Mammary epithelial cell (primary cell): ENCODE measurements at regions not wholly inside any gene's neighbourhood (a gene's known extent, or its start where the extent isn't known, plus 50 kb on each side); places are given as distances from the start of the nearest gene placed in this dataset.

Experiments used
- EZH2 ChIP-seq: IDR thresholded peaks from 2 replicates; pipeline ENCODE4 v1.6.1; 2012; ENCODE audit warnings: low read length, inconsistent platforms, borderline replicate concordance
- TF ChIP-seq, protein P1 (sequence below), 2 donors: IDR thresholded peaks in 1 of 2; conservative IDR thresholded peaks in 1 of 2; 2 replicates each; pipeline ENCODE4 v1.5.1; 2011 to 2012; ENCODE audit warnings: inconsistent platforms in 2 of 2, low read length in 2 of 2, mild to moderate bottlenecking in 2 of 2, control low read depth in 1 of 2, low read depth in 1 of 2; ENCODE audit not compliant: insufficient read depth in 1 of 2; ENCODE audit errors: extremely low read depth in 1 of 2

DNA sequence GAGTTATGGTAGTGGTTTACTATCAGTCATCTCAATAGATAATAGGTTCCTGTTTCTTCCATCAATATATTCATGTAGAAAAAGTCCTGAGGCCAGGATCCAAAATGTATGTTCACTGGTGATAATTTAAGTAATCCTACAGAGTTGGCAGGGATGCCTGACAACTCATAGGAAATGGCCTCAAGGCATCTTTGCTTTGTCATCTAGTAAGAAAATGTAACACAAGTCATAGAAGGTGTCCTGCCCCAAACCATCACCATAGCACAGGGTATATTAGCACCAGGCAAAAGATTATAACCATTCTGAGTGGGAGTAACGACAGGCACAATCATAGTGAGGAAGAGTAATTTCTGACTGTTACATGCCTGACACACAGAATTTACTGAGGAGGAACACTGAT lies 257.0 kb downstream of the TMEM167A start:
- TF ChIP-seq, protein P1, sequence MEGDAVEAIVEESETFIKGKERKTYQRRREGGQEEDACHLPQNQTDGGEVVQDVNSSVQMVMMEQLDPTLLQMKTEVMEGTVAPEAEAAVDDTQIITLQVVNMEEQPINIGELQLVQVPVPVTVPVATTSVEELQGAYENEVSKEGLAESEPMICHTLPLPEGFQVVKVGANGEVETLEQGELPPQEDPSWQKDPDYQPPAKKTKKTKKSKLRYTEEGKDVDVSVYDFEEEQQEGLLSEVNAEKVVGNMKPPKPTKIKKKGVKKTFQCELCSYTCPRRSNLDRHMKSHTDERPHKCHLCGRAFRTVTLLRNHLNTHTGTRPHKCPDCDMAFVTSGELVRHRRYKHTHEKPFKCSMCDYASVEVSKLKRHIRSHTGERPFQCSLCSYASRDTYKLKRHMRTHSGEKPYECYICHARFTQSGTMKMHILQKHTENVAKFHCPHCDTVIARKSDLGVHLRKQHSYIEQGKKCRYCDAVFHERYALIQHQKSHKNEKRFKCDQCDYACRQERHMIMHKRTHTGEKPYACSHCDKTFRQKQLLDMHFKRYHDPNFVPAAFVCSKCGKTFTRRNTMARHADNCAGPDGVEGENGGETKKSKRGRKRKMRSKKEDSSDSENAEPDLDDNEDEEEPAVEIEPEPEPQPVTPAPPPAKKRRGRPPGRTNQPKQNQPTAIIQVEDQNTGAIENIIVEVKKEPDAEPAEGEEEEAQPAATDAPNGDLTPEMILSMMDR (conservative IDR thresholded peaks at IDR 0.05 in 1 of 2, IDR thresholded peaks at IDR 0.05 in 1 of 2; ENCODE audit: extremely low read depth in 1 of 2, insufficient read depth in 1 of 2, low read depth in 1 of 2, low read length in 2 of 2) = no peak
- no peak for TF ChIP-seq EZH2
